ENCODE measurements at regions not wholly inside any gene's neighbourhood (a gene's known extent, or its start where the extent isn't known, plus 50 kb on each side); places are given as distances from the start of the nearest gene placed in this dataset.

- TF ChIP-seq POLR2A (IDR thresholded peaks at IDR 0.05; ENCODE audit: low read depth, low read length) (no peak), POLR2AphosphoS5 (IDR thresholded peaks at IDR 0.05; ENCODE audit: low read depth, low read length) (no peak), POU2F2 (IDR thresholded peaks at IDR 0.05; ENCODE audit: low read depth, low read length) (no peak)
These were observed 388.3 kb downstream of the PLK2 start for GRCh38 chr5:58071566-58071965.
